Psoas muscle (tissue), 7 donors: ENCODE measurements at regions not wholly inside any gene's neighbourhood (a gene's known extent, or its start where the extent isn't known, plus 50 kb on each side); places are given as distances from the start of the nearest gene placed in this dataset.

Source experiments
- ATAC-seq, 4 donors: fragments of 200-7000 bp; cut with Tn5 transposase; one replicate each; pipeline ENCODE4 v1.9.1; 2020; ENCODE audit warnings: moderate library complexity in 3 of 4, mild to moderate bottlenecking in 2 of 4
- DNase-seq, 2 donors: peaks; one replicate each; pipeline ENCODE4 v3.0.0-alpha.2; 2020
- H3K27ac ChIP-seq: fragments of 200-600 bp; one replicate; pipeline ENCODE4 v1.8.0; 2022
- H3K27me3 ChIP-seq, 3 donors: fragments of 200-600 bp in 1 of 3; one replicate each; pipeline versions ENCODE4 v1.6.1 to v1.8.0; 2013 to 2022; ENCODE audit warnings: low read length in 2 of 3, mild to moderate bottlenecking in 2 of 3, moderate library complexity in 1 of 3; ENCODE audit not compliant: insufficient read depth in 3 of 3
- H3K36me3 ChIP-seq, 2 donors: fragments of 200-600 bp in 1 of 2; one replicate each; pipeline versions ENCODE4 v1.6.1 to v1.8.0; 2013 to 2022; ENCODE audit warnings: low read depth in 1 of 2, mild to moderate bottlenecking in 1 of 2, moderate library complexity in 1 of 2; ENCODE audit not compliant: insufficient read depth in 1 of 2
- H3K4me1 ChIP-seq: fragments of 200-600 bp; one replicate; pipeline ENCODE4 v1.8.0; 2022
- H3K4me3 ChIP-seq: fragments of 200-600 bp; one replicate; pipeline ENCODE4 v1.8.0; 2022; ENCODE audit warnings: mild to moderate bottlenecking
- H3K9me3 ChIP-seq: fragments of 200-600 bp; one replicate; pipeline ENCODE4 v1.8.0; 2022
- CTCF ChIP-seq: fragments of 200-600 bp; IDR thresholded peaks from one replicate; pipeline ENCODE4 v1.8.0; 2022; ENCODE audit warnings: antibody characterized with exemption
- WGBS, 3 donors: extraction: QIAGEN DNeasy Blood & Tissue Kit; methylation state at CpG; one replicate each; pipeline versions ENCODE4 v1.1.6 to v1.1.7; 2013; 5-methylcytosine and 5-hydroxymethylcytosine counted together
- intact Hi-C, 2 donors: fragments of 100-400 bp; cut with DNase I; formaldehyde crosslinking; loops; one replicate each; pipeline versions ENCODE4 v1.11.0 to v1.14.2; 2022
- donor health status: healthy with polysubstance abuse.
- donor health status: DM: no; HTN: no; CAD: no; lungs with moderate emphysema.
- donor health status: Bipolar disorder and iron deficiency.
- donor health status: healthy.
- donor health status: DM: yes; HTN: yes; CAD: no.
- donor health status: DM: no; HTN: no; CAD: no.
- donor health status: DM: yes; HTN: yes; CAD: no.

GRCh38 chr5:5040712-5041111 lies 99.4 kb upstream of the ADAMTS16 start:
- 86 to 91% (median 89%) methylated on average over 3 of the region's 3 CpGs for WGBS, 3 donors
- H3K9me3 ChIP-seq, result no peaks in the 10 kb centered on the region
- no peak for ATAC-seq
- no peak overlapping the region for H3K4me3 ChIP-seq
- H3K27me3 ChIP-seq, result no peaks in the 10 kb centered on the region
- DNase-seq, result no peak
- H3K36me3 ChIP-seq, result no peaks in the 10 kb centered on the region
- H3K27ac ChIP-seq, result no peak overlapping the region
- intact Hi-C loops, result no loop called here
- no peak for TF ChIP-seq CTCF
- no peaks in the 10 kb centered on the region for H3K4me1 ChIP-seq

GRCh38 chr5:5042806-5043205 lies 97.3 kb upstream of the ADAMTS16 start:
- TF ChIP-seq CTCF, result no peak
- Histone ChIP-seq H3K36me3 (no peaks in the 10 kb centered on the region), H3K27ac (no peak overlapping the region), H3K4me3 (no peak overlapping the region), H3K4me1 (no peaks in the 10 kb centered on the region), H3K27me3 (no peaks in the 10 kb centered on the region), H3K9me3 (no peaks in the 10 kb centered on the region)
- intact Hi-C loops, result no loop called here
- ATAC-seq (no peak), DNase-seq (no peak)

GRCh38 chr5:5043346-5043745 lies 96.8 kb upstream of the ADAMTS16 start:
- intact Hi-C loops, result no loop called here

GRCh38 chr5:5044247-5044840 lies 95.8 kb upstream of the ADAMTS16 start:
- H3K4me1 ChIP-seq, result no peaks in the 10 kb centered on the region
- 68 to 72% (median 70%) methylated on average over 3 of the region's 3 CpGs for WGBS, 3 donors
- no peaks in the 10 kb centered on the region for H3K9me3 ChIP-seq
- ATAC-seq (no peak), DNase-seq (no peak)
- no peaks in the 10 kb centered on the region for H3K36me3 ChIP-seq
- no peak overlapping the region for H3K4me3 ChIP-seq
- TF ChIP-seq CTCF, result no peak
- intact Hi-C loops, result no loop called here
- H3K27me3 ChIP-seq, result no peaks in the 10 kb centered on the region
- H3K27ac ChIP-seq, result no peak overlapping the region

More at GRCh38 chr5:5043346-5043745, 96.8 kb upstream of the ADAMTS16 start:
- no peaks in the 10 kb centered on the region for H3K27me3 ChIP-seq
- no peak overlapping the region for H3K4me3 ChIP-seq
- H3K9me3 ChIP-seq, result no peaks in the 10 kb centered on the region
- no peak for ATAC-seq
- DNase-seq, result no peak
- H3K36me3 ChIP-seq, result no peaks in the 10 kb centered on the region
- 29 to 61% (median 48%) methylated on average over 2 of the region's 2 CpGs for WGBS, 3 donors
- no peaks in the 10 kb centered on the region for H3K4me1 ChIP-seq
- no peak for TF ChIP-seq CTCF
- no peak overlapping the region for H3K27ac ChIP-seq
